Type B pancreatic cell (in vitro differentiated cells): ENCODE measurements at regions not wholly inside any gene's neighbourhood (a gene's known extent, or its start where the extent isn't known, plus 50 kb on each side); places are given as distances from the start of the nearest gene placed in this dataset.

Experiments
- DNase-seq: peaks from one replicate; pipeline ENCODE4 v3.0.0; 2021; ENCODE audit warnings: mixed read lengths; ENCODE audit not compliant: unreplicated experiment; ENCODE audit errors: extremely low spot score
- H3K27ac Mint-ChIP-seq: 2 replicates; pipeline ENCODE4 v1.8.0; 2021; ENCODE audit warnings: mild to moderate bottlenecking, mixed read lengths
- H3K27me3 Mint-ChIP-seq: 2 replicates; pipeline ENCODE4 v1.8.0; 2021; ENCODE audit warnings: mixed read lengths
- H3K36me3 Mint-ChIP-seq: 2 replicates; pipeline ENCODE4 v1.8.0; 2021; ENCODE audit warnings: mixed read lengths
- H3K4me1 Mint-ChIP-seq: one replicate; pipeline ENCODE4 v1.8.0; 2021; ENCODE audit warnings: mixed read lengths; ENCODE audit not compliant: unreplicated experiment
- H3K4me3 Mint-ChIP-seq: 2 replicates; pipeline ENCODE4 v1.8.0; 2021; ENCODE audit warnings: mild to moderate bottlenecking, mixed read lengths
- H3K9me3 Mint-ChIP-seq: 2 replicates; pipeline ENCODE4 v1.8.0; 2021; ENCODE audit warnings: mixed read lengths
- TF ChIP-seq, protein P1 (sequence below): fragments of 200-600 bp; sonication (generic); conservative IDR thresholded peaks from 2 replicates; pipeline ENCODE4 v1.5.0; 2021; ENCODE audit warnings: antibody characterized with exemption, mild to moderate bottlenecking

DNA sequence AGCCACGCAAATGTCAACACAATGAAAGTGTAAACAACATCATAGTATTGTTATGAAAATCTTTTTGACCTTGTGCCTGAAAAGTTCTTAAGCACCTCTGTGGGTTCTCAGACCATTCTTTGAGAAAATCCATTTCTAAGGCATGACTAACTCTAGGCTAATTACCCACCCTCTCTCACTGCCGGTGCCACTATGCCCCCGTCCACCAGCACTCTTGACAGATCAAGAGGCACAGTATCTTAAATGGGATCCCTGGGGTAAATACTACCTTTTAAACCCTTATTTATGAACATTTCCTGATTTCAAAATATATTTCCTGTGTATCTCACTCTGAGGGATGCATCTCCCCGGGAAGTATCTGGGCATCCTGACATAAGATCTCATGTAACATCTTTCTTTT lies 607.5 kb downstream of the METTL15 start:
- Mint-ChIP-seq H3K9me3 (no peaks in the 10 kb centered on the region), H3K36me3 (no peaks in the 10 kb centered on the region), H3K4me1 (no peaks in the 10 kb centered on the region), H3K4me3 (no peak overlapping the region), H3K27ac (no peak overlapping the region), H3K27me3 (no peaks in the 10 kb centered on the region)
- TF ChIP-seq, protein P1, sequence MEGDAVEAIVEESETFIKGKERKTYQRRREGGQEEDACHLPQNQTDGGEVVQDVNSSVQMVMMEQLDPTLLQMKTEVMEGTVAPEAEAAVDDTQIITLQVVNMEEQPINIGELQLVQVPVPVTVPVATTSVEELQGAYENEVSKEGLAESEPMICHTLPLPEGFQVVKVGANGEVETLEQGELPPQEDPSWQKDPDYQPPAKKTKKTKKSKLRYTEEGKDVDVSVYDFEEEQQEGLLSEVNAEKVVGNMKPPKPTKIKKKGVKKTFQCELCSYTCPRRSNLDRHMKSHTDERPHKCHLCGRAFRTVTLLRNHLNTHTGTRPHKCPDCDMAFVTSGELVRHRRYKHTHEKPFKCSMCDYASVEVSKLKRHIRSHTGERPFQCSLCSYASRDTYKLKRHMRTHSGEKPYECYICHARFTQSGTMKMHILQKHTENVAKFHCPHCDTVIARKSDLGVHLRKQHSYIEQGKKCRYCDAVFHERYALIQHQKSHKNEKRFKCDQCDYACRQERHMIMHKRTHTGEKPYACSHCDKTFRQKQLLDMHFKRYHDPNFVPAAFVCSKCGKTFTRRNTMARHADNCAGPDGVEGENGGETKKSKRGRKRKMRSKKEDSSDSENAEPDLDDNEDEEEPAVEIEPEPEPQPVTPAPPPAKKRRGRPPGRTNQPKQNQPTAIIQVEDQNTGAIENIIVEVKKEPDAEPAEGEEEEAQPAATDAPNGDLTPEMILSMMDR = no peak
- no peak for DNase-seq

DNA sequence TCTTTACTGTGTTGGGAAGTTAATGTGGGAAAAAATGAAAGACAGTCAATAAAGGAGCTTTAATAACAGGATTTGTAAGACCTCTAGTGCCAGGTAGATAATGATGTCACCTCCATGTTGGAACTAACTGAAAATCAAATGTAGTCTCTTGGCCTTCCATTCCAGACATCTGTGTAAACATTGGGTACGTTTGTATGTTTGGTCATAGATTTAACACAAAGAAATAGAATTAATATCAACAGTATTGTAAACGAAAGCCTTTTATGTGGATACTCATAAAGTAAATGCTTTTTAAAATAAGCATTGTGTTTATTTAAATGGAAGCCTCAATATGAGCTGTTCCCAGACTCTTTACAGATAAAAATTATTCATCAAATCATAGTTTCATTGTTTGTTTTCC lies 605.7 kb downstream of the METTL15 start:
- DNase-seq = no peak
- H3K27me3 Mint-ChIP-seq = no peaks in the 10 kb centered on the region
- H3K36me3 Mint-ChIP-seq = no peaks in the 10 kb centered on the region
- H3K9me3 Mint-ChIP-seq = no peaks in the 10 kb centered on the region
- TF ChIP-seq, protein P1 = no peak
- H3K4me1 Mint-ChIP-seq = no peaks in the 10 kb centered on the region
- H3K4me3 Mint-ChIP-seq = no peak overlapping the region
- no peak overlapping the region for H3K27ac Mint-ChIP-seq

DNA sequence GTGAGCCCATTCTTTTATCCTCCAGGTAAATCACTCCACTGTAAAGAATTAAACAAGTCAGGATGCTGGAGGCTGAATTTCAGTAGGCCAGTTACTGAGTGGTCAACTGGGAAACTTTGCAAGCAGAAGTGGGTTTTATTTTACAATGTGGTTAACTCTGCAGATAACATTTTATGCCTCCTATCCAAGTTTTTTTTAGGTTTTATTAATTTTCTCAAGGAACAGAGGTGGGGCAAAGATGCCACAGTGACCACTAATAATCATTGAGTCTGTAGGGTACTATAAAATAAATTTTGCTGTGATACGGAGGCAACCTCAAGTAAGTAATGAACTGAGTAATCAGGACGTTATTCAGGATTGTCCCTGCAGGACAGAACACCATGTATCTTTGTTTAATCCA lies 599.9 kb downstream of the METTL15 start:
- Mint-ChIP-seq H3K9me3 (peaks cover 8% of the 10 kb centered on the region), H3K4me1 (no peaks in the 10 kb centered on the region), H3K4me3 (no peak overlapping the region), H3K27me3 (no peaks in the 10 kb centered on the region), H3K27ac (no peak overlapping the region), H3K36me3 (no peaks in the 10 kb centered on the region)
- TF ChIP-seq, protein P1 = no peak
- DNase-seq = no peak

DNA sequence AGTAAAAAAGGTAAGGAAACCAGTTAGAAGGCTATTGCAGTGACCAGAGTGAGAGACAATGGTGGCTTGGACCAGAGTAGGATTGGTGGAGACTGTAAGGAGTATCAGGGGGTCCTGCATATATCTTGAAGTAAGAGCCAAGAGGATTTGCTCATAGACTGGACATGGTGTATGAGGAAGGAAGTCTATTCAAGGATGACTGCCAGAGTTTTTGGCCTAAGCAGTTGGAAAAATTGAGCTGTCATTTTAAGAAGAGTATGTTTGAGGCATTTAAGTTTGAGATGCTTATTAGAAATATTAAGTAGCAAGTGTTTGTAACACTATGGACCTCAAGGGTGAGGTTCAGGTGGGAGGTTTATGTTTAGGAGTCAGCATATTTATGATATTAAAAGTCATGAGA lies 596.6 kb downstream of the METTL15 start:
- TF ChIP-seq, protein P1 = no peak
- Mint-ChIP-seq H3K27me3 (no peaks in the 10 kb centered on the region), H3K27ac (no peak overlapping the region), H3K36me3 (no peaks in the 10 kb centered on the region), H3K4me3 (no peak overlapping the region), H3K9me3 (peaks cover 8% of the 10 kb centered on the region), H3K4me1 (no peaks in the 10 kb centered on the region)
- DNase-seq = no peak

DNA sequence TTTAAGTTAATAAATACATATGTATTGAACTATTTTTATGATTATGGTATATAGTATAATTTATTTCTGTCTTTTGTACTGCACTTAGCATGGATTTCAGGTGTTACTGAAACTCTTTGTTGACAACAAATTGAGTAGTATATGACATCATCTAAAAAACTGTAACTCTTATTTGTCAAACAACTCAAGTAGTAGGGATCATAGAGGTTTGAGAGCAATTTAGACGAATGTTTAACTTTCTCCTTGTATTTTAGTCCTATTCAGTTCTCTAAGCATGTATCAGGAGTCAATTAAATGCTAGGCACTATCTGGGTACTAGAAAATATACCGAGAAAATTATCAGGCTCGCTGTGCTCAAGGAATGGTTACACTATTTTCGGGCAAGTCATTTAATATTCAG lies 595.2 kb downstream of the METTL15 start:
- H3K36me3 Mint-ChIP-seq = no peaks in the 10 kb centered on the region
- H3K4me3 Mint-ChIP-seq = no peak overlapping the region
- no peak overlapping the region for H3K27ac Mint-ChIP-seq
- TF ChIP-seq, protein P1 = no peak
- no peaks in the 10 kb centered on the region for H3K27me3 Mint-ChIP-seq
- peaks cover 8% of the 10 kb centered on the region for H3K9me3 Mint-ChIP-seq
- H3K4me1 Mint-ChIP-seq = no peaks in the 10 kb centered on the region
- DNase-seq = no peak

DNA sequence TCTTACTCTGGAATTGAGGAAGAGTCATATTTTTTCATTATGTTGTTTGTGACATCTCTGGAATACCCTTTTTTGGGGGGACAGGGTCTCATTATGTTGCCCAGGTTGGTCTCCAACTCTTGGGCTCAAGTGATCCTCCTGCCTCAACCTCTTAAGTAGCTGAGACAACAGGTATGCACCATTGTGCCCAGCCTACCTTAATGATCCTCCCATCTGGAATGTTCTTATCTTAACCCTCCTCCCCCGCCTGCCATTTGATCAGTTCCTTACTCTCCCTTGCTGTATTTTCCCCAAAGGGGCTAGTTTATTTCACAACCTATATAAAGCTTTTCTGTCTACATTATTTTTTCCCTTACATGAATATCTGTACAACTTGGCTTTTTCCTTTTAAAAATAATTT lies 594.7 kb downstream of the METTL15 start:
- Mint-ChIP-seq H3K9me3 (peaks cover 8% of the 10 kb centered on the region), H3K36me3 (no peaks in the 10 kb centered on the region), H3K27ac (no peak overlapping the region), H3K4me3 (no peak overlapping the region), H3K27me3 (no peaks in the 10 kb centered on the region), H3K4me1 (peaks cover 2% of the 10 kb centered on the region)
- TF ChIP-seq, protein P1 = no peak
- no peak for DNase-seq
